ENCODE measurements at regions not wholly inside any gene's neighbourhood (a gene's known extent, or its start where the extent isn't known, plus 50 kb on each side); places are given as distances from the start of the nearest gene placed in this dataset.

GRCh38 chr9:95613670-95614069 lies 96.9 kb upstream of the PTCH1 start:
- Histone ChIP-seq H3K4me3 (no peak overlapping the region), H3K27me3 (no peaks in the 10 kb centered on the region), H3K9me3 (no peaks in the 10 kb centered on the region), H3K4me1 (no peaks in the 10 kb centered on the region), H3K36me3 (replicated peaks in 1 of 2; ENCODE audit: insufficient read depth in 1 of 2, low read depth in 2 of 2) (no peaks in the 10 kb centered on the region), H3K27ac (no peak overlapping the region)
- WGBS, 2 donors: 87 to 97% methylated on average over 3 of the region's 3 CpGs
- ATAC-seq: no peak
- TF ChIP-seq, protein P1, sequence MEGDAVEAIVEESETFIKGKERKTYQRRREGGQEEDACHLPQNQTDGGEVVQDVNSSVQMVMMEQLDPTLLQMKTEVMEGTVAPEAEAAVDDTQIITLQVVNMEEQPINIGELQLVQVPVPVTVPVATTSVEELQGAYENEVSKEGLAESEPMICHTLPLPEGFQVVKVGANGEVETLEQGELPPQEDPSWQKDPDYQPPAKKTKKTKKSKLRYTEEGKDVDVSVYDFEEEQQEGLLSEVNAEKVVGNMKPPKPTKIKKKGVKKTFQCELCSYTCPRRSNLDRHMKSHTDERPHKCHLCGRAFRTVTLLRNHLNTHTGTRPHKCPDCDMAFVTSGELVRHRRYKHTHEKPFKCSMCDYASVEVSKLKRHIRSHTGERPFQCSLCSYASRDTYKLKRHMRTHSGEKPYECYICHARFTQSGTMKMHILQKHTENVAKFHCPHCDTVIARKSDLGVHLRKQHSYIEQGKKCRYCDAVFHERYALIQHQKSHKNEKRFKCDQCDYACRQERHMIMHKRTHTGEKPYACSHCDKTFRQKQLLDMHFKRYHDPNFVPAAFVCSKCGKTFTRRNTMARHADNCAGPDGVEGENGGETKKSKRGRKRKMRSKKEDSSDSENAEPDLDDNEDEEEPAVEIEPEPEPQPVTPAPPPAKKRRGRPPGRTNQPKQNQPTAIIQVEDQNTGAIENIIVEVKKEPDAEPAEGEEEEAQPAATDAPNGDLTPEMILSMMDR (IDR thresholded peaks at IDR 0.05): no peak
- TF ChIP-seq POLR2A (IDR thresholded peaks at IDR 0.05): no peak
- no peak for DNase-seq
- intact Hi-C loops (cut with DNase I): no loop called here

DNA sequence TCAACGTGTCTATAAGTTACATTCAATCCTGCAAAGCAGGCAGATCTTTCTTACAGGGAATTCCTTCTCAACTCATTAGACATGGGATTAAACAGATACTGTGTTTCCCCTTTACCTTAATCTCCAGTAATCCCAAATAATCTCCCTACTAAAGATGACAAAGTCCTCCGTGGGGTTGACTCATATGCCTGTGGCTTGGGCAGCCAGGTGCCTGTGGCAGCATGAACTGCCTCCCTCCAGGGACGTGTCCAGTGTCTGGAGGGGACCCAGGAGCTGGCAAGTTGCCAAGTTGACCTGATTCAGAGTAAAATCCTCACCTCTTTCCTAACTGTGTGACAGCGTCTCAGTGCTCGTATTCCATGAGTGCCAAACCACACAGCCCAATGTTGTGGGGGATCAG lies 94.6 kb upstream of the PTCH1 start:
- no peaks in the 10 kb centered on the region for H3K9me3 ChIP-seq
- H3K4me1 ChIP-seq: no peaks in the 10 kb centered on the region
- H3K27me3 ChIP-seq: no peaks in the 10 kb centered on the region
- H3K27ac ChIP-seq: no peak overlapping the region
- WGBS, 2 donors: 40 to 55% methylated on average over 5 of the region's 5 CpGs
- ATAC-seq: no peak
- H3K4me3 ChIP-seq: no peak overlapping the region
- TF ChIP-seq POLR2A (IDR thresholded peaks at IDR 0.05): no peak
- TF ChIP-seq, protein P1 (IDR thresholded peaks at IDR 0.05): no peak
- DNase-seq: no peak
- intact Hi-C loops (cut with DNase I): no loop called here
- no peaks in the 10 kb centered on the region for H3K36me3 ChIP-seq (replicated peaks in 1 of 2; ENCODE audit: insufficient read depth in 1 of 2, low read depth in 2 of 2)

DNA sequence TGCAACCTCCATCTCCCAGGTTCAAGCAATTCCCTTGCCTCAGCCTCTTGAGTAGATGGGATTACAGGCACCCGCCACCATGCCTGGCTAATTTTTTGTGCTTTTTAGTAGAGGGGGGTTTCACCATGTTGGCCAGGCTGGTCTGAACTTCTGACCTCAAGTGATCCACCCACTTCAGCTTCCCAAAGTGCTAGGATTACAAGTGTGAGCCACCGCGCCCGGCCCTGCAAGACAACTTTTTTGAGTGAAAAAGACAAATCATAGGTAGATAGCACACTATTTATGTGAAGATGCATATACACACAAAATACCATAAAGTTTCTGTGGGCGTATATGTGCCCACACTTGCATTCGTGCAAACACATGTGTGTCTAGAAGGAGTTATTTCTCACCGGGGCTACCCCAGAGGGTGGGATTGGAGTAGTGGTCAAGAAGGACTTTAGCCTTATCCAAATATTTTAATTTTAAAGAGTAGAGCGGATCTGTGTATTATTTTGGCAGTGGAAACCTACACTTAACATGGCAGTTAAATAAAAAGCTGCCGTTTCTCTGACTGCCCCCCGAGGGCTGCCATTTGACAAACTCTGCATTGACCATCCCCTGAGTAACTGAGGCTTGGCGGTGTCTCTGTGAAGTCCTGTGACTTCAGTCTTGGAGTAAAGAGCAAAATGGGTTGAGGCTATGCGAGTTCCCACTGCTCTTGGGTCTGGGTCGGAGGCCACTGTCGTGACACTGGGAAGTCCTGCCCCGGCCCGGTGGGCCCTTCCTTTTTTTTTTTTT lies 93.4 kb upstream of the PTCH1 start:
- intact Hi-C loops (cut with DNase I): no loop called here
- no peaks in the 10 kb centered on the region for H3K27me3 ChIP-seq

DNA sequence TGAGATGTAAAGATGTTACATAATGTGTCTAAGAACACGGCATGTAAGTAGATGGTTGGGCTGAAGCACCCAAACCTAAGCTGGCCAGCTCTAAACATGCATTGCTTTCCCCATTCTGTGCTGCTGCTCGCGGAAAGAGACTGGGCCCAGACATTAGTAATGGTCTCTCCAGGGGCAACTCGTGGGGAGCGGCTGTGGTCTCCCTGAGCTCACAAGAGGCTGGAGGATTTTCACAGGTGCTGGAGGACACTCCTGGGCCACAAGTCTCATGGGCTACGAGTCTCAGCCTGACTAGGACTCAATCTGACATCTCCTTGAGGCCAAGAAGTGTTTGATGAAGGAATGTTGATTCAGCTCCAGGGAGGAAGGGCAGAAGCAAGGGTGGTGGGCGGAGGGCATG lies 92.7 kb upstream of the PTCH1 start:
- DNase-seq (no peak), ATAC-seq (no peak)
- Histone ChIP-seq H3K4me3 (no peak overlapping the region), H3K4me1 (no peaks in the 10 kb centered on the region), H3K36me3 (replicated peaks in 1 of 2; ENCODE audit: insufficient read depth in 1 of 2, low read depth in 2 of 2) (no peaks in the 10 kb centered on the region), H3K27me3 (no peaks in the 10 kb centered on the region), H3K9me3 (no peaks in the 10 kb centered on the region), H3K27ac (no peak overlapping the region)
- intact Hi-C loops (cut with DNase I): no loop called here
- 85% methylated on average over 7 of the region's 7 CpGs for WGBS, 2 donors
- TF ChIP-seq, protein P1 (IDR thresholded peaks at IDR 0.05): no peak
- no peak for TF ChIP-seq POLR2A (IDR thresholded peaks at IDR 0.05)

More for the DNA sequence above, 93.4 kb upstream of the PTCH1 start:
- DNase-seq (no peak), ATAC-seq (no peak)
- Histone ChIP-seq H3K9me3 (no peaks in the 10 kb centered on the region), H3K4me1 (no peaks in the 10 kb centered on the region), H3K27ac (no peak overlapping the region), H3K4me3 (no peak overlapping the region), H3K36me3 (replicated peaks in 1 of 2; ENCODE audit: insufficient read depth in 1 of 2, low read depth in 2 of 2) (no peaks in the 10 kb centered on the region)
- no peak for TF ChIP-seq POLR2A (IDR thresholded peaks at IDR 0.05)
- TF ChIP-seq, protein P1 (IDR thresholded peaks at IDR 0.05): no peak
- 90 to 93% methylated on average over 16 of the region's 16 CpGs for whole genome bisulfite sequencing, 2 donors

- TF ChIP-seq POLR2A (IDR thresholded peaks at IDR 0.05): no peak
- TF ChIP-seq, protein P1 (IDR thresholded peaks at IDR 0.05): no peak
- no peak overlapping the region for H3K4me3 ChIP-seq
- no peaks in the 10 kb centered on the region for H3K36me3 ChIP-seq (replicated peaks in 1 of 2; ENCODE audit: insufficient read depth in 1 of 2, low read depth in 2 of 2)
- ATAC-seq: no peak
- intact Hi-C loops (cut with DNase I): no loop called here
- DNase-seq: no peak
- no peak overlapping the region for H3K27ac ChIP-seq
- H3K27me3 ChIP-seq: no peaks in the 10 kb centered on the region
- no peaks in the 10 kb centered on the region for H3K9me3 ChIP-seq
- 92 to 94% methylated on average over 1 of the region's 1 CpG for WGBS, 2 donors
- H3K4me1 ChIP-seq: no peaks in the 10 kb centered on the region
Observed at GRCh38 chr9:95608341-95608740, 91.6 kb upstream of the PTCH1 start.
